Stimulated activated CD4-positive, alpha-beta T cell treated with anti-CD3 and anti-CD28 coated beads, Interleukin-15, amount 100 ng/mL, for 1 hour (primary cell): ENCODE measurements at regions not wholly inside any gene's neighbourhood (a gene's known extent, or its start where the extent isn't known, plus 50 kb on each side); places are given as distances from the start of the nearest gene placed in this dataset.

Experiments
- DNase-seq, 2 donors: peaks; one replicate each; pipeline ENCODE4 v3.0.0-alpha.2; 2020; ENCODE audit warnings: low read depth in 1 of 2, low spot score in 1 of 2

DNA sequence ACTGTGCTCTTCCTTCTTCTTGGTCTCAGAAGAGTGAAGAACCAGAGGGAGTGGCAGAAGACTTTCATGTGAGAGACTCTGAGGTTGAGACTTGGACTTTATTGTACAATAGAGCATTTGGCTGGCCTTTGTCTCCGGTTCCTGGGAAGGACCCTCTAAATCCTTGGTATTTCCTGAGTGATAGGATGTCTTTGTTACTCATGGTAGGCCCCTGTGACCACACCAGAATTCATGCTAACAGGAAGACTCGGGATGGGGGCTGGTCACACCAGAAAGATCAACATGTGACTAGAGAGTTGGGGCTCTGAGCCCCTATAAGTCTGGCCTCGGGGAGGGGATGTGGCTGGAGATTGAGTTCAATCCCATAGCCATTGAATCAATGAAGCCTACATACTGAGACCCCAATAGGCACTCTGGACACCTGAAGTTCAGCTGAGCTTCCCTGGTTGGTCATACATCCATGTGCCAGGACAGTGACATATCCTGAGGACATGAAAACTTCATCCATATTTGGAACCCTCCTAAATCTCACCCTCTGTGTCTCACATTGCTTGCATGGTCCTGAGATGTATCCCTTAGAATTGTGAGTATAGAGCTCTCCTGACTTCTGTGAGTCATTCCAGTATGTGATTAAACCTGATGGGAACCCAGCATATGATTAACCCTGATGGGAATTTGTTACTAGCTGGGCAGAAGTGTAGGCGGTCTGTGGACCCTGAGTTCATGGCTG, 201.7 kb downstream of the GADD45G start:
- no peak for DNase-seq

DNA sequence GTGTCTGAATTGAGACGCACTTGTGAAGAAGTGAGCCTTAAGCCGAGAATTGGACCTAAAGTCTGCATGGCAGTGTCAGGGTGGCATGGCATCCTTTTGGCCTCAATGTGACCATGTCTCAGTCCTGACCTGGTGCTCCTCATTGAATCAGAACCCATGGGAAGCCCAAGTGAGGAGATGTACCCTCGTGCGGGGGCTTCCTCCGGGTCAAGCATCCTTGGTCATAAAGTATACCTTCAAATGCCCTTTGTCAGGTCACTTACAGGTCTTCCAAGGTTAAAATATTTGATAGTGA, 202.2 kb downstream of the GADD45G start:
- DNase-seq: no peak

DNA sequence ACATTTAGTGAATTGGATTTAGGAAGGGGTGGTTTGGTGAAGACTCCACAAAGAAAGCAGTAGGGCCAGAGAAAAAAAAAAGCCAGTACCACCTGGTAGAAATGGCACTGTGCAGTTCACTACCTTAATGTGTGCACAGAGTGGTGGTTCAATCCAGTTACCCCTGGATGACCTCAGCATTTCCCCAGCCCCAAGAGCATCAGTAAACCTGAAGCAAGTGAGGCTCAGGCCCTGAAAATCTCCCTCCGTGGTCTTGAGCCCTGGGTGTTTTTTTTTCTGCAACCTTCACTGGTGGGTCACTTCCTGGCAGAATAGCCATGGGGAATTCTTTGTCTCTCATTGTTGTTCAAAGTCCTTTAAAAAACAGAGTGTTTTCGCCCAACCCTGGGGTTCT, 202.9 kb downstream of the GADD45G start:
- DNase-seq: no peak

DNA sequence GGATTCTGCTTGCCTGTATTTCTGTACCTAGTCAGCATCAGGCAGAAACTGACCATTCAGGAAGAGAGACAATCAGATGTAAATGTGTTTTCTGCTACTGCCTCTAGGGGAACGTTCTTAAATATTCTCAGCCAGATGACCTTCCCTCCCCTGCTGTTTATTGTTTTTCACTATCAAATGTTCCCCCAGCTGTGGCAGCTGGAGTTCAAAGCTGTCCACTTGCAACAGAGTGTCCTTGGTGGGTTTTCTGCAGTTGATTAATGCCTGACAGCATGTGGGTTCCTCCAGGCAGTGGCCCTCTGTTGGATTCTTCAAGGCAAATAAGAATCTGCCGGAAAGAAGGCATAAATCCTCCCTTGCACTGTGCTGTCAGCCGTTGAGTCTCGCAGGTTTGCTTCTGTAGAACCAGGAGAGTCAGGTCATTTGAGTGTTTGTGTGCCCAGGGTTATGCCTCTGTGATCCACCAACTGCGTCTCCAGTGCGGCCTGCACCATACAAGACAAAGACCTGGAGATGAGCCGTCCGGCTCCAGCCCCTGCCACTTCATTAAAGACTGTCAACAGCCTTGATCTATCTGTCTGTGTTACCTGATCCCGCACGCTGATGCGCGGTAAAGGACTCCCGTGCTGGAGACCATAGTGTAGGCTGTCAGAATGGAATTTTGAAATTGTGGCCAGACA, 203.4 kb downstream of the GADD45G start:
- DNase-seq: no peak

DNA sequence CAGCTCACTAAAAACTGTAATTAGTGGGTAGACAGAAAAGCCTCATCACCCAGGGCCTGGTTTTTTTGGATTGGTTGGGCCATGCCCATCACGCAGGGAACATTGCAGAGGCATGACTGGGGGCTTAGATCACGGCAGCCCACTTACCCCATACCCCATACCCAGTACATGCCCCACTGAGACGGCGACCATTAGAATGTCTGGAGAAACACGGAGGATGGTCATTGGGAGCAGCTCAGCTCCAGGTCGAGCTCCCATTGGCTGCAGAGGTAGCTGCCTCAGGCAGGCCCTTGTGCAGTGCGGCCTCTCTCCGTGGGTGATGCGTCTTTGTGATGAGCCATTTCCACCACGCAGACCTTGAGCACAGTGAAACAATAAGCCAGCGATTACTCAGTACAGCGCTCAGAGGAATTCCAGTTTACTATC, 204.0 kb downstream of the GADD45G start:
- DNase-seq: no peak

DNA sequence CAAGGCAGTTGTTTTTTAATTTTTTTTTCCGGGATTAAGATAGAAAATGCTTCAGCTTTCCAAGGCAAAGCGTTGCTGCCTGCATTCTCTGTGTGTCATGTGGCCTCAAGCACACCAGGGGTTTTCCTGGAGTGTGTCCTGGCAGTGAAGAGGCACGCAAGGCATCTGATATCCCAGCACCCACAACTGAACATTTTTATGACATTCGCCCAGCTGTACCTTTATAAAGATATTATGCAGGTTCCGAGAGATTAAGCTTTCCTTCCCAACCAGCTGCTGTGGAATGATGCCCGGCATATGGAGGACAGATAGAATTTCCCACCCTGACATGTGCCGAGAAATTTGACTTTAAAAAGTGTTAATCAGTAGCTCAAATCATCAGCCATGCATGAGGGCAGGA, 205.6 kb downstream of the GADD45G start:
- DNase-seq: no peak

DNA sequence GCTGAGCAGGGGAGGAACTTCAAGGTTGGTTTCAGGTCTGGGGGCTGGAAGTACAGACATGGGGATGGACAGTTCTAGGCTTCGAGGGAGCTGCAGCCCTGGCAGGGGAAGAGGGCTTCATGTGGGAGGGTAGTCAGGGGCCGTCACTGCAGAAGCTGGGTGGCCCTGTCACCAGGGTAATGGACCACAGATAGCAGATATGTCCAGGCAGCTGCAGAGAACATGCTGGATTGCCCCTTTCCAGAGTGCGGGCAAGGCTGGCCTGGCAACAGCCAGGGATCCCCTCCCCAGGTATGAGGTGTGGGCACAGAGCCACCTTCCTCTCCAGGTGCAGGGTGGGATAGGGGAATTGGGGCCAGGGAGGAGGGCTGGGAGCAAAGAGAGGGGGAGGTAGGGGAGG, 206.5 kb downstream of the GADD45G start:
- DNase-seq: no peak

DNA sequence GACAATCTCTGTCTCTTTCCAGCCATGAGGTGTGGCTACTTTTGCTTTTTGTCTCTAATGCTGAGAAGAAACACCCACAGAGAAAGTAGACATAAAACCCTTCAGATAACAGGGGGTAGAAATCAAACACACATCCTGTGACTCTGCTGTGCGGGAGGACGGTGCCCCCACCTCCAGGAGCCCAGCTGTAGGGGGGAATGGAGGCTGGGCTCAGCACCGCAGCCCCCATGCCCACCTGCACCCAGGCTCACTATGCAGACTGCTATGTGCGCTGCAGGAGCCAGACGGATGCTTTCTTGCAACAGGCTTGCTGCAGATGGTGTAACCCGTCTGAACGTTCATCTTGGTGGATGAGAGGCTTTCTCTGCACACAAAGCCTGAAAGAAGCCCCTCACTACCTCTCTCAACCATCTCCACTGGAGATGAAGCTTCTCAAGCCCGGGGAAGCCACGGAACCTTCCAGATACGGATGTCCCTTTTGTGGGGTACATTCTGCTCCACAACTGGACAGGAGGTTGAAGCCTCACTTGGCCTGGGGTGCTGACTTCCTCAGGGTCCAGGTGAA, 207.2 kb downstream of the GADD45G start:
- no peak for DNase-seq

DNA sequence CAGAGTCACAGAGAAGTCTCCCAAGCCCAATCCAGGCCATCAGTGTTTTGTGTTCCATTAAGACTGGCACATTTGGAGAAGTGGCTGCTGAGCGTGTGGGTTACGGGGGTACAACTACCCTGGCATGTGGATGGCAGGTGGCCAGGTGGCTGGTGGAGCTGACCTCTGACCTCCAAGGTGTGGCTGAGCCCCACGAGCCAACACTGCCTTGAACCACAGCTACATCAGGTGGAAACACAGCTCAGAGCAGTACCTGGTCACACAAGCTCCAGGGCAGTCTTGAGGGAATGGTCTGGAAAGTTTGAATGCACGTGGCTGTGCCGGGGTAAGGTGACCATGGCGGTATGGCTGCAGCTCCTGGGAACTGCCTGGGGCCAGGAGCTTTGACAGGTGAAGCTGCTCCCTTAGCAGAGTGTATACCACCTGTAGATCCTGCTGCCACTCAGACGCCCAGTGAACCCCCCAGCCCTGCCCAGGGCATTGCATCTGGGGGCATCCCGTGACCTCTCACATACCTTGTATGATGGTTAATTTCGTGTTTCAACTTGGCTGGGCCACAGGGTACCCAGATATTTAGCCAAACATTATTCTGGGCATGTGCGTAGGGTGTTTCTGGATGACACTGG, 207.9 kb downstream of the GADD45G start:
- DNase-seq: no peak

DNA sequence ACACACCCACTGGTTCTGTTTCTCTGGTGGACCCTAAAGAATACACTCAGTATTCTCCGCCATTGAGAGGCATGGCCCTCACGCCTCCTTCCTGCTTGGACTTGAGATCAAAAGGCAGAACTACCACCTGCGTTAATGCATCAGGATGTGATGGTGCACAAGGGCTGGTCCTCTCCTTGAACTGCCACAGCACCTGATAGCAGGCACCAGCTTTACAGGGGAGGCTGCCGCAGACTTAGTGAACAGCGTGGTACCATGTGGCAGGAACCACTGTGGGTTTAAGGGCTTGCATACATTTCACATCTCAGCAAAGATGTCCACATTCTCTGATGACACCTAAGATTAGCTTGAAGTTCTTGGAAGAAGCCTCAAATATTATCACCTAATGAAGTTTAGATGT, 208.7 kb downstream of the GADD45G start:
- no peak for DNase-seq

DNA sequence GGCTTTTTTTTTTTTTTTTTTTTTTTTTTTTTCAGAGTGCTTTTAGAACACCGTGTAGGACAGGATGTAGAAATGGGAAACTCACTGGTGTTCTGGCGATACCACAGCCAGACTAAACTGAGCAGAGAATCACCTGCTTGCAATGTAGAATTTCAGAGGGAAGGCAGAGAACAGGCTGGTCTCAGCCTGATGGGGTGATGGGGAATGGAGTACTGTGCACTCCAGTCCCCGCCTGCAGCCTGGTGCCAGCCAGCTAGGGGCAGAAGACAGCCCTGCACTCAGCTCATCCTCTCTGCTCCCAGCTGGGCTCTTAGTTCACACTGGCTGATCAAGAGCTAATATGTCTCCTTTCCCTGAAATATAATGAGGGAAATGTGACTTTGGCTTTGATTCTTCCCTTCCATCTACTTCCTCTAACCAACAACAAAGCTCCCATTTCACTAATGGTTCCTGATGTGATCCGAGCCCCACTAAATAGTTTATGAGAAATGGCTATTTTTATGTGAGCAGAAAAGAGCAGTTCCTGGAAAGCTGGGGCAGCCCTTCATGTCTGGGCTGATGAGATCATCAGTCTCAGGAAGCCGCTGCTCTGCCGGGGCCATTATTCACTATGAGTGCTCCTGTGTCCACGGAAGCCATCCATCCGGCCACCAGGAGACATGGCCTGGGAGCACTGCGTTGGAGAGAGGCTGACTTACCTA, 209.7 kb downstream of the GADD45G start:
- no peak for DNase-seq

DNA sequence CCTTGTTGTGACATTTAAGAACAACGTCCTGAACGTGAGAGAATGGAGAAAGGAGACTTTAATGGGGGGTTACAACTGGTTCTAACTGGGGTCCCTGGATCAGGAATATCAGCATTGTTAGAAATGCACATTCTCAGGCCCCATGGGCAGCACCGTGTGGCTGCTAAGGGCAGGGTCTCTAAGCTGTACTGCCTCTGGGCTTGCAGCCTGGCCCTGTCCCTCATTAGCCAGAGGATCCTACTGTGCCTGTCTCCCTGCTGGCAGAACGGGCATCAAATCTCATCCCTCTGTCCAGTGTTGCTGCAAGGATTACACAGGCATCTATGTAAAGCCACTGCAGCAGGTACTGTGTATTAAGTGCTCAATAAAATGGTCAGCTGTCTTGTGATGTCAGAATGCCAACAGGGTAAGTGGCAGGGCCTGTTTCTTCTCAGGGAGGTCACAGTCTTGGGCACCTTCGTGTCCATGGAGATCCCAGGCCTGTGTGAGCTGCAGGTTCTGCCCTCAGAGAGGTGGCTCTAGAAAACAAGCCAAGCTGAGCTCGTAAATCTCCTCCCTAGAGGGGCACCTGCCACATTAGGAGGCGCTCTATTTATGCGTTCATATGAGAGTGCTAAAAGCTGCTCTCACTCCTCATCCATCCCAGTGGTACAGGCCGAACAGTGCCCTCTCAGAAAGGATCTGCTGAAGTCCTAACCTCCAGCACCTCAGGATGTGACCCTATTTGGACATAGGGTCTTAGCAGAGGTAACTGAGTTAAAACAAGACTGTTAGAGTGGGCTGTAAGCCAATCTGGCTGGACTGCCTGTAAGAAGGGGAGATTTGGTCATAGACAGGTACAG, 210.5 kb downstream of the GADD45G start:
- DNase-seq: no peak

DNA sequence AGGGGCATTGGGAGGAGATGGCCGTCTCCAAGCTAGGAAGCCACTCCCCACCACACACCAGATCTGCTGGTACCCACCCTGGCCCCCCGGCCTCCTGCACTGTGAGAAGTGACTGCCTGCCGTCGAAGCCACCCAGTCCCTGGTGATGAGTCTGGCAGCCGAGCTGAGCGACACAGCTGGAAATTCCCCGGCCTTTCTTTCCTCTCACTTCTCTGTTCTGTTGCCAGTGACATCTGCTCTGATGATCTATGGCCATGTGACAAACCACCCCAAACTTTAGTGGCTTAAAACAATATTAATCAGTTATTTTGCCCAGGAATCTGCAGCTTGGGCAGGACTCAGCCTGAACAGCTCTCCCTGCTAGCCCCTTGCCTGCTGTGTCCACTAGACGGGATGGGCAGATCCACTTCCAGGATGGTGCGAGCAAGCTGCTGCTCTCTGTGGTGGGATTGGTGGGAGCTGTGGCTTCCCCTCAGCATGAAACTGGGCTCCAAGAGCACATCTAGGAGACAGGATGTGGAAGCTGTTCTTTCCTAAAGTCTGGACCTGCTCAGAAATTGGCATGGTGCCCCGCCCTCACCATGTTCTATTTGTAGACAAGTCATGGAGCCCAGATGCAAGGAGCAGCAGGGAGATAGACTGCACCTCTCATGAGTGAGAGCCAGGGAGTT, 211.2 kb downstream of the GADD45G start:
- no peak for DNase-seq

DNA sequence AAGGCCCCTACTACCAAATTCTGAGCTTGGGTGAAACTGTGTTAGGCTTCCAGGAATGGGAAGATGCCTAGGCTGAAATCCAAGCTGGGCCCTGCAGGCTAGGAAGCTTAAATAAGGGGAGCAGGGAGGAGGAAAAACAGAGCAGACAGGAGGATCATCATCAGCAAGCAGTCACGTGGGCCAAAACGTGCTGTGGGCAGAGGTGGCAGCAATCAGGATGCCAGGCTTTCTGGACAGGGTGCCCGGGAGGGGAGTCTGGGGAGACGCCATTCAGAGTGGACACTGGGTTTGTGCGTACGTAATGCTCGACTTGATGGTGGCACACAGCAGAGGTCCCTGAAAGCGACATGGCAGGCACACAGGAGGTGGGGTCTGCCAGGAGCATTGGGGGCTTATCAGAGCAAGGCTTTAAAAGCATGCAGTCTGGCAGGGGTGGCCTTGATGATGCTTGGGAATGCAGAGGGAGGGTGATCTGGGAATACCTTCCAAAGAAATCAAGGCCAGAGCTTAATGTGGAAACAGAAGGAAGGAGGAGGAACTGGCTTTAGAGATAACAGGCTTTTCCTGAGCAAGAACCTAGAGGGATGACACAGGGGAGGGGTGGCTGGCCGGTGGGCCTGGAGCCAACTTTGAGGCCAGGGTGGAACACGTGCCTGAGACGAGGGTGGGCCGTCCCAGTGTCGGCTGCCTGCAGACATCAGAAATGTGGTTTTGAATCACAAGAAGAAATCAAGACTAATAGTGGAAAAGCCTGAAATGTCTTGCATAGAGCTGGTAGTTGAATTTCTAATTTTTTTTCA, 212.5 kb downstream of the GADD45G start:
- DNase-seq: no peak

DNA sequence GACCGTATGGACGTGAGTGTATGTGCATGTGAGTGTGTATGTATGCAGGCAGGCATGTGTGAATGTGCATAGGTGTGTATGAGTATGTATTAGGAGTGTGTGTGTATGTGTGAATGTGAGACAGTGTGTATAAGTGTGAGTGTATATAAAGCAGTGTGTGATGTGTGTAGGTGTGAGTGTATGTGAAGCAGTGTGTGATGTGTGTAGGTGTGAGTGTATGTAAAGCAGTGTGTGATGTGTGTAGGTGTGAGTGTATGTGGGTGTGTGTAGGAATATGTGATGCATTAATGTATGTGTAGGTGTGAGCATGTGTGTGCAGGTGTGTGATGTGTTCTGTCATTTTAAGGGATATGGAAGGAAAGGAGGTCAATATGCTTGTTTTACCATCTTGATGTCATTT, 215.5 kb downstream of the GADD45G start:
- no peak for DNase-seq

DNA sequence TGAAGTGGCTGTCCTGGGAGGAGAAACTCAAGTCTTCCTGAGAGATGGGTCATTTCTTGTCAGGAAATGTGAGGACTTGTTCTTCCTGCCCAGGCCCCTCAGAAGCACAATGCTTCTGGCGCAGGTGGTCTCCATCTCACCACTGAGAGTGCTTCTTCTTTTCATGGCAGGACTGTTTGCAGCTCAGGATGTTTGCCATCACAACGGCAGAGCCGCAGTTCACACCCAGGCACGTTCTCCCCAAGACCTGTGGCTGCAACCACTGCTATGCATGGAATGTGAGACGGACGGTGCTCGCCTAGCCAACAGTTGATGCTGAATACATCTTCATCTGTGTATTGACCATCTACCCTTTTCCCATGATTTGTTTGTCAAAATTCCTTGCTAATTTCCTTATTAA, 216.3 kb downstream of the GADD45G start:
- DNase-seq: no peak

DNA sequence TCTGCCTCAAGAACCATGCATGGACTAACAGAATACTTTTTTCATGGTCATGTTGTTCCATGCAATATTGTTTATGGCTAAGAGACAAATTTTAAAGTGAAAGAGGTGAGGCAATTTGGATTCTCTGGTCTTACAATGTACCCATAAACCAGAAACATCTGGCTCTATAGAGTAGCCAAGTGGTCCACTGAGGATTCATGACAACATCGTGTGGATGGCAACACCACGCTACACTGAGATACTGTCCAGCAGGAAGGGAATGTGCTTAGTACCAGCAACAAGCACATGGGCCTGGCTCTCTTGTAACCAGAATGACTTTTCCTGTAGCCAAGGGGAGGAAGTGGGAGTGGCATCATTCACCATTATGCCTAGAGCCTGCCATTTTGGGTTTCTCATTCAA, 218.2 kb downstream of the GADD45G start:
- no peak for DNase-seq

DNA sequence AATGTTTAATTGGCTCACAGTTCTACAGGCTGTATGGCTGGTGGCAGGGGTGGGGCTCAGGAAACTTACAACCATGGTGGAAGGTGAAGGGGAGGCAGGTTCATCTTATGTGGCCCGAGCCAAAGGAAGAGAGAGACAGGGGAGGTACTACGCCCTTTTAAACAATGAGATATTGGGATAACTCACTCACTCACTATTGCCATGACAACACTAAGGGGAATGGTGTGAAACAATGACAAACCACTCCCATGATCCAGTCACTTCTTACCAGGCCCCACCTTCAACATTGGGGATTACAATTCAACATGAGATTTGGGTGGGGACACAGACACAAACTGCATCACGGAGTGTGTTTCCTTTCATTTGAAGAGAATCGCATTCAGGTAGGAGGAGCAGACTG, 220.9 kb downstream of the GADD45G start:
- no peak for DNase-seq

DNA sequence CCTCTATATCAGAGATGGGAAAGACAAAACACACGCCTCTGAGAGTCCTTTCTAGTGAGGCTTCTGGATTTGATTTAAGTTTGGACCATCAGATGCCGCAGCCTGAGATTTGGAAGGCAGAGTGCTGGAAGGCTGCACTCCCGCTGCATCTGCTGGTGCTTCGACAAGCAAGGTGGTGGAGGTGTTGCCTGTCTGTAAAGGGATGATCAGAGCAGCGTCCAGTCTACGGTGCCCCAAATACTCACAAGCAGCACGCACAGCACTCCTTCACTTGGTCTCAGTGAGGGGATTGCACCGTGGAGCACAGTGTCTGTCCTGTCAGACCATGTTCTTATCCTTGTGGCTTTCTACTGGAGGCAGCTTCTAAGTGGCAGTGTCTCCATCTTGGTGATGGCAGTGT, 221.4 kb downstream of the GADD45G start:
- DNase-seq: no peak

DNA sequence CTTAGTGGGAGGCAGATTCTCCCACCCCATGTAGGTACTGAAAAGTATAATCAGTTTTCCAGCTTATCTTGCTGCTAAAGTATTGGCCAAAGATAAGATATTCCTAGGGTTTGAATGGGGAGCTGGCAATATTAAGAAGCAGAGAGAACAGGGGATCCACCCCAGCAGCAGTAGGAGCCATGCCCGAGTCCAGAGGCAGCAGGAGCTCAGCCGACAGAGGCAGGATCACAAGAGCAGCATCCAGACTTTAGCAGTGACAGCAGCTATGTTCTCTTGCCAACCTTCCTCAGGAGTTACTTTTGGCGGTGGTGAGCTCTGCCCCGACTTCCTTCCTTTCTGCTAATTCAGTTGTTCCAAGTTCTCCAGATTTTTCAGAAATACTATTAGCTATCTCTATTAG, 224.5 kb downstream of the GADD45G start:
- DNase-seq: no peak
